ENCODE measurements at regions not wholly inside any gene's neighbourhood (a gene's known extent, or its start where the extent isn't known, plus 50 kb on each side); places are given as distances from the start of the nearest gene placed in this dataset.

DNA sequence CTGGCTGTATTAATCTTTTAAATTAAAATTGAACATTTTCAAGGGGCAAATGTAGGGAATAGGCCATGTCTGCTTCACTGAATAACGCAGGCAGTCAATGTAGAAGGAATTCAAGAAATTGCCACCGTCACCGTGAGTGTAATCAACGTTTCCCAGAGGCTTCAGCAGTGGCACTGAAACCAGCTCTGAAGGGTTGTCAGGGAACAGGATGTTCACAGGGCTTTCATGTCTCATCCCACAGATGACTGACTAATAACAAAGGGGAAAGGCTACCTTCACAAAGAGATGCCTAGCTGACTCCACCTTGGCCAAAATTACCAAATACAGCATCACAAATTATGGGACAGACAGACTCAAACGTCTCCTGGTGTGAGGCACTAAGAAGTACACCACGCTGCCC lies 70.4 kb upstream of the SIMC1 start:
- no peak for ATAC-seq
- no peak for DNase-seq (ENCODE audit: missing footprints)
- intact Hi-C loops (cut with DNase I) = no loop called here

DNA sequence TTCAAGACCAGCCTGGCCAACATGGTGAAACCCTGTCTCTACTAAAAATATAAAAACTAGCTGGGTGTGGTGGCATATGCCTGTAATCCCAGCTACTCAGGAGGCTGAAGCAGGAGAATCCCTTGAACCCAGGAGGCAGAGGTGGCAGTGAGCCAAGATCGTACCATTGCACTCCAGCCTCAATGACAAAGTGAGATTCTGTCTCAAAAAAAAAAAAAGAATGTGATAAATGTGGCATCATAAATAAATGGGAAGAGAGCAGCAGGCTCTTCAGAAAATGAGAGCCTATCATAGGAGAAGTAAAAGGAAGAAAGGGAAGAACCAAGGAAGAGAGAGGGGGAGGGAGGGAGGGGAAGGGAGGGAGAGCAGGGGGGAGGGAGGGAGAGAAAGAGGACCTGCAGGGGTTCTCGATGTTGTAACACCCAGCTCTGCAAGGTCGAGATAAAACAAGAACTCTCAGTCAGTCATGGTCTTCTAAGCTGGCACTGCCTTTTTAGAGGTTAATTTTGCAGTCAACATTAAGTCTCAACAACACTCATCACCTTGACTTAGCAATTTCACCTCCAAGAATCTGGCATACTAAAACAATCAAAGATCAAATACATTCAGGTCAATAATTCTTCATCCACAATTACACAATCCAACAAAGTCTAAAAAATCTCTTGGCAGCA lies 68.7 kb upstream of the SIMC1 start:
- ATAC-seq = no peak
- intact Hi-C loops (cut with DNase I) = no loop called here
- DNase-seq (ENCODE audit: missing footprints) = no peak

DNA sequence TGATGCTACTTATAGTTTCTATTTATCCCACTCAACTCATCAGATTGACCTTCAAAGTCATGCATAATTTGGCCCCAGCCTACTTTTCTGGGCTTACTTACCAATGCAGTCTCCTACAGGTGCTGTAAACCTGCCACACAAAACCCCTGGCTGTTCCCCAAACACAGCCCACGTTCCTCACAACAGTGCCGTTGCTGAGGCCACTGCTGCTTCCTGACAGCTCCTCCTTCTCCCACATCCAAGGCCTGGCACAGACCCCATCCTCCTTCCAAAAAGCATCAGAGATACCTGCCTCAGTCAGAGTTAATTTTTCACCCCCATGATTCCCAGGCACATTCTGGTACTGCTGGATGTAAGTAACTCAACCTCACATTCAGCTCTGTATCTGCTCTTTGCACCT lies 68.1 kb upstream of the SIMC1 start:
- intact Hi-C loops (cut with DNase I) = no loop called here
- DNase-seq (ENCODE audit: missing footprints) = no peak
- ATAC-seq = no peak

DNA sequence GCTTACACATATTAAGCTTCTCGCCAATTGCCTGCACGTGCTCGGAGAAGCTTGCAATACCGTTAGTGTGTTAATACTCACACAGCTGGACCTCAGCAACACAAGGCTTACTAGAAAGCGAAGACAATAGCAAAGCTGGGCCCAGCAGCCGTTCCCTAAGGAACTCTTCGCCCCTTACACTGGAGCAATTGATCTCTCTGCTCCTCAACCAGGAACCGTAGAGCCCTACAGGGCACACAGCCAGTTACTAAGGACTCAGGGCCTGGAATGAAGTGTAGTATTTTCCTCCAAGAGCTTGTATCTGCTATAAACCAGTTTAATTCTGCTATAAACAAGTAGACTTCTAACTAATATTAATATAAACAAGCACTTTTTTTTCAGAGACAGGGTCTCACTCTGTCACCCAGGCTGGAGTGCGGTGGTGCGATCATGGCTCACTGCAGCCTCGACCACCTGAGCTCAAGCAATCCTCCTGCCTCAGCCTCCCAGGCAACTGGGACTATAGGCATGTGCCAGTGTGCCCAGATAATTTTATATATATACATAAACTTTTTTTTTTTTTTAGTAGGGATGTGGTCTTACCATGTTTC lies 67.0 kb upstream of the SIMC1 start:
- intact Hi-C loops (cut with DNase I) = no loop called here
- ATAC-seq (no peak), DNase-seq (ENCODE audit: missing footprints) (no peak)

DNA sequence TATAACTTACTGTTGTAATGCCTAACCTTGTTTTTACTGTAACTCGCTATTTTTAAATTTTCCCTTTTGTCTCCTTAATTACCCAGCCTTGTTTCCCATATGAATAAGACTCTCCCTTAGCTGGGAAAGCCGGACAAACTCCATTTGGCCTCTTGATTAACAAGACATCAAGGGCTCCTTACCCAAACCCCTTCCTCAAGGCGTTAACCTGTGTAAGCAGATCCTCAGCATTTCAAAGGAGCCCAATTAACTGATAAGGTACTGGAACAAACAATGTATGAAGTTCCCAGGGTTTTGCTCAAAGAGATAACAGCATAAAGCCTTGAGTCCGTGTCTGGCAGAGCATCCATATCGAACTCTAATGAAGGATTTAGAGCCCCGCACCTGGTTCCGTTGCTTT lies 66.0 kb upstream of the SIMC1 start:
- DNase-seq (ENCODE audit: missing footprints) (no peak), ATAC-seq (no peak)
- intact Hi-C loops (cut with DNase I) = no loop called here

DNA sequence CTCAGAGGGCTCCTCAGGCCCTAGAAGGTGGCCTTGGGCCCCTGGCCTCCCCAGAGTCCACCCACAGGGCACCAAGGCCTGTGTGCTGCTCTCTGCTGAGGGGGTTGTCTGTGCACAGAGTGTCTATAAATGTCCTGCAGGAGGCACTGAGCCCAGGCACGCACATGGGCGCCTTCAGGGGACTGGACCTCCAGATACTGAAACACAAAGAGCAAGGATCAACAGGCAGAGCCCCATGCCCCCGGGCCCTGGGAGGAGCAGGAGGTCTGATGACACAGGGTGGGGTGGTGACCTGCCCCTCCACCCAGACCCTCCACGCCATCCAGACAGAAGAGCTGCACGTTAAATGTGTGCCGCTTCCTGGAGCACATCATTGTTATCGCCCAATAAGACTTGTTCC lies 64.6 kb upstream of the SIMC1 start:
- intact Hi-C loops (cut with DNase I) = no loop called here
- no peak for ATAC-seq

DNA sequence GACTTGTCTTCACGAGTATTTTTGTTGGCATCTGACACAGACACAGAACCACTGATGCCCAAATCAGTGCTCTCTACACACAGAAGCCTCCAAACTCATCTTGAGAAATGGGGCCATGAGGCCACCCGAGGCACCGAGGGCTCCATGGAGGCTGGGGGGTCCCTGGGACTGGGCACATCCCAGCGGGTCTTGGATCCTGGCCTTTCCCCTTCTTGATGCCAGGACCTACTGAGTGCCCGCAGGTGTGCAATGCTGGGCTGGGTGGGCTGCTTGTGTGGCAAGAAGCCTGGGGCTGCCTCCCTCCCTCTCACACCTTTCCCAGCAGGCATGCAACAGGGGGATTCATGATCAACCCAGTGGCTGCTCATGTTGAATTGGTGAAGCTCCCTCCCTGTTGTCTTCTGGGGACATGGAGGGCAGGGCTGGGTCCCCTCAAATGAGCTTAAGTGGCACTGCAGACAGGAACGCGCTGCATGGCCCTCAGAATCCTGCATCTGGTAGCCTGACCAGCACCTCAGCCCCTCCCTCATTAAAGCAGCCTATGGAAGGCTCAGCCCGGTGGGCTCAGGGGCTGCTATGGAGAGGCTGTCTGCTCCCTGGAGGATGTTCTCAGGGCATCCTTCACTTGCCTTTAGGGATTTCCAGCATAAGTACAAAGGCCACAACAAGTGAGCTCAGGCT lies 63.7 kb upstream of the SIMC1 start:
- intact Hi-C loops (cut with DNase I) = no loop called here
- no peak for ATAC-seq
- no peak for DNase-seq (ENCODE audit: missing footprints)

More for the DNA sequence above, 64.6 kb upstream of the SIMC1 start:
- no peak for DNase-seq (ENCODE audit: missing footprints)

DNA sequence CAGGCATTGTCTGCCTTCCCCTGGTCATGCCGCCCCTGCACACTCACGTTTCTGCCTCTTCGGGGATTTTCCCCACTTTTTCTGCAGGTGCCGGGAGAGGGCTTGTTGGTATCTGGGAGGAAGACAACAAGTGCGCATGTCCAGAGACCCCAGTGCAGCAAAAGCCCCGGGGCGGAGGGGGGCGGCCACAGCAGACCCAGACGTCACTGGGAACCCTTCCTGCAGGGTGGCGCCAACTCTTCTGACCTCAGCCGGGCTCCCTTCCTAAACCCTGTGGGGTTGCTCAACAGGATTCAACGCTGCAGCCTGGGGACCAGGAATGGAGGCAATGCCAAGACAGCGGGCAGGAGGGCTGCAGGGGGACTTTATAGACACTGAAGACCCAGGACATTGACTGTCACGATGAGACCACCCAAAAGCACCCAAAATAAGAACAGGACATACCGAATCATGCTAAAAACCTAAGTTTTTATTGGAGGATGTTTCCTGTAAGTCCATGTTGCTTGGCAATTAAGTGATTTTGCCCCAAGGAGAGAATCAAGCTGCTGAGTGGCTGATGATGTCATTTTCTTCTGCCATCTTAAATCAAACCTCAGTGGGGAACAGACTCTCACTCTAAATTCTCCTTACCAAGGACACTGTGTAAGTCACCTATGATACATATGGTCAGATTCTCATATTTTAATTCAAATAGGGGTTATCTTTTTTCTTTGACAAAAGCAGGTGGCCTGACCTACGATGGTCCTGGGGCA lies 62.9 kb upstream of the SIMC1 start:
- ATAC-seq (no peak), DNase-seq (ENCODE audit: missing footprints) (no peak)
- intact Hi-C loops (cut with DNase I) = no loop called here

DNA sequence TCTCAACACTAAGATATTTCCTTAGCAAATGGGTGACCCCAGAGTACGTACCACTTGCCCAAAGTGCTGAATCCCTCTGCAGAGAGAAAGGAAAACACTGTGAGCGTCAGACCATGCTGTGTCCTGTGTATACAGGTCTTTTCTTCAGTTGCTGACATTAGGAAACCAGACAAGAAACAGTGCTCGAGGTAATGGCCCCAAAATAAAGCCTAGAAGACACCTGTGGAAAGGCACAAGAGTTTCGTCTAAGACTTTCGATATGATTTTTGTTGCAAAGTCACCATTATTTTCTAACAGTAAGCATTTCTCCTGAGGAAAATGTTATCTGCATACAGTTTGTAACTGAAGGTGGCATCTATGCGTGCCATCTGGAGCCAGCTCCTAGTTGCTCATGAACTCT lies 62.0 kb upstream of the SIMC1 start:
- intact Hi-C loops (cut with DNase I) = no loop called here
- ATAC-seq (no peak), DNase-seq (ENCODE audit: missing footprints) (no peak)

DNA sequence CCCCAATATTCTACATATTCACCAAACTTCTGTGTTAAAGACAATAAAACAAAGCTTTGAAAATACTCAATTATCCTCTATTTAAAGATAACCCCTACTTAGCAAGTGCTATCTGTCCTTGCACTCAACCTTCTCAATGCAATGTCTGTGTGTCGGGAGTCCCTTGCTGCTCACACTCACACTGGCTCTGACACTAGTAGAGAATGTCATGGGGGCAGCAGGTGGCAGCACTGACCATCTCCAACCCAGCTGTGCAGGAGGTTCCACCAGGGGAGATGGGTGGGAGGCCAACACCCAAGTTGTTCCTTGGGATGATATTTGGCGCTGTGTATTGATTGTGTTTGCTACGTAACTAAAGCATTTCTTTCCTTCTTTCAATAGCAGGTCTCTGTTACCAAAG lies 59.4 kb upstream of the SIMC1 start:
- intact Hi-C loops (cut with DNase I) = no loop called here
- no peak for ATAC-seq
- DNase-seq (ENCODE audit: missing footprints) = no peak

DNA sequence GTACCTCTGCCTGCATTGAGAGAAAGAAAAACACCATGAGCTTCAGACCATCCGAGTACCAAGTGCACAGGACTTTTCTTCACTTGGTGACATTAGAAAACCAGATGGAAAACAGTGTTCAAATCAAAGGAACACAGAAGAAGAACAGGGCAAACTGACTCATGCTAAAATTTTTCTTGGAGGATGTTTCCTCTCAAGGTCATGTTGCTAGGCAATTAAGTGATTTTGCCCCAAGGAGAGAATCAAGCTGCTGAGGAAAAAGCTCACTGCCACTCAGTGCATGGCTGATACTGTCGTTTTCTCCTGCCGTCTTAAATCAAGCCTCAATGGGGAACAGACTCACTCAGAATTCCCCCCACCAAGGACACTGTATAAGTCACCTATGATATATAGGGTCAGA lies 57.9 kb upstream of the SIMC1 start:
- no peak for ATAC-seq
- intact Hi-C loops (cut with DNase I) = no loop called here

DNA sequence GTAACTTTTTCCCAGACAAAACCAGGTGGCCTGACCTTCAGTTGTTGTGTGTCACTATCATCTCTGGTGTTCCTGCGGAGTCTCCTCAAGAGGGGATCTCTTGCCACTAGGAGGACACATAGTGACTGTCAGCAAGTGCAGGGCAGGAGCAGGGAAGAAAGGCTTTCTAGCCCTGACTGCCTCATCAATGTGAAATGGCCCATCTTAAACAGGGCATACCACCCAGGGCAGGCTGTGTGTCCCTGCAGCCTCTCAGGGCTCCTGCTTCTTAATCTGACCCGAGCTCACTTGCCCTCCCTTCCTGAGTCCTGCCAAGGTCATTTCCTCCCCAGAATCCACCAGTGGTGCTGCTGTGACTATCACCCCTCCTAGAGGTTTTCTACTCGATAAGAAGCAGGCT lies 57.4 kb upstream of the SIMC1 start:
- DNase-seq (ENCODE audit: missing footprints) (no peak), ATAC-seq (no peak)
- intact Hi-C loops (cut with DNase I) = no loop called here

More for the DNA sequence above, 57.9 kb upstream of the SIMC1 start:
- no peak for DNase-seq (ENCODE audit: missing footprints)

DNA sequence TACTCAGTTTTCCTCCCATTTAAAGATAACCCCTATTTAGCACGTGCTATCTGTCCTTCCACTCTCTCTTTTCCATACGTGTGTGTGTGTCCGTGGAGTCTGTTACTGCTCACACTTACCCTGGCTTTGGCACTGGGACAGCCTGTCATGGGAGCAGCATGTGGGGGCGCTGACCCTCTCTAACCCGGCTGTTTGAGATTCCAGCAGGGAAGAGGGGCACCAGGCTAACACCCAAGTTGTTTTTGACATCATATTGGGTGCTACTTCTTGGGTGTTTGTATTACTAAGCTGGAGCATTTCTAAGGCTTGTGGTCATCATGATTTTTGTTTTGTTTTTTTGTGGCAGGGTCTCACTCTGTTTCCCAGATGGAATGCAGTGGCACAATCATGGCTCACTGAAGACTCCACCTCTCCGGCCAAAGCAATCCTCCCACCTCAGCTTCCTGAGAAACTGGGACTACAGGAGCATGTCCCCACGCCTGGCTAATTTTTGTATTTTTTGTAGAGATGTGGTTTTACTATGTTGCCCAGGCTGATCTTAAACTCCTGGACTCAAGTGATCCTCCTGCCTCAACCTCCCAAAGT lies 56.9 kb upstream of the SIMC1 start:
- ATAC-seq (no peak), DNase-seq (ENCODE audit: missing footprints) (no peak)
- intact Hi-C loops (cut with DNase I) = no loop called here

DNA sequence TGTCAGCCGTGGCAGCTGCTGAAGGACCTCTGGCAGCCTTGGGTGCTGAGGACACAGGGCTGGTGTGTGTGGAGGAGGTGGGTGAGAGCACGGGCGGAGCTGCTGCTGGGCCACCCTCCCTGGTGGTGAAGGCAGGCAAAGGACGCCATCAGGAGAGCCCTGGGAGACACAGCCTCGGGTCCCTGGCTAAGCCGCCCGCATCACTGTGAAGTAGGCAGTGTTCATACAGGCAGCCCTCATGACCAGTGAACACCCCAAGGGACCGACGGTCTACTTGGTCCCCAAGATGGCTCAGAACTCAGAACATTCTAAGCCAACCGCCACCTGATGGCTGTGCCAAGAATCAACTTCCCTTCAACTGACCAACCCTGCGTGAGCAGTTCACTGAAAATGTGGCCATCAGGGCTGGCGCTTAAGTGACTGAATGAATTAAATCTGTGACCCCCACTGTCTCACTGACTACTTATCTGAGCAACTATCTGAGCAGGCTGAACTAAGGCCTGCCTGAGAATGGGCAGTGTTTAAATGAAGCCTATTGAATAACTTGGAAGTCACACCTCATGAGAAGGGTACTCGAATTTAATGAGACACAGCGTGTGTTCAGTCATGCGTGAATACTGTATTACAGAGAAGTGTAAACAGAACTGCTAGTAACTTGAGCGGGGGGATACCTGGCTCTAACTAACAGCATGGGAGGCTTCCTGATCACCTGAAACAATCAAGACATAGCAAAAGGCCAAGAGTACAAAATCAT lies 54.7 kb upstream of the SIMC1 start:
- ATAC-seq (no peak), DNase-seq (ENCODE audit: missing footprints) (no peak)
- intact Hi-C loops (cut with DNase I) = no loop called here

DNA sequence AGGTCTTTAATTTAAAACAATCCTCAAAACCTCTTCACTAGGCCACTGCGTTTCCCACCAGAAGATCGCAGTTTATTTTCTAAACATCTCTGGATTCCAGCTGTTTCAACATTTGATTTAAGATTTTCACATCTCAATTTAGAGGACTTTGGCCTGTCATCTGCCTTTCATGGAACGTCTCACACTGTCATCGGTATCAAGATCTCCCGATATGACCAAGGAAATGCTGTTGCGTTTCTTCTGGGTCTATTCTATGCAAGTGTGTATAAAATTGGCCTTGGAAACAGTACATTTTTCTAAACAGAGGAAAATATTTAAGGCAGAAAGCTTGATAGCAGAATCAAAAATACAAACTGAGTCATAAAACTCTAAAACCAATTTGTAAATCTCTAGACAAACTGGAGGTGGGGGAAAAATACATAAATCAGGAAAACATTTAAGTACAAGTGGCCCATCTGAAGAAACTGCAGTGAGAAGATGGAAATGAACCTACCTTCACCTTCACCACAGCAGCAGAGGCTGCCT lies 53.6 kb upstream of the SIMC1 start:
- DNase-seq (ENCODE audit: missing footprints) (no peak), ATAC-seq (no peak)
- intact Hi-C loops (cut with DNase I) = no loop called here

DNA sequence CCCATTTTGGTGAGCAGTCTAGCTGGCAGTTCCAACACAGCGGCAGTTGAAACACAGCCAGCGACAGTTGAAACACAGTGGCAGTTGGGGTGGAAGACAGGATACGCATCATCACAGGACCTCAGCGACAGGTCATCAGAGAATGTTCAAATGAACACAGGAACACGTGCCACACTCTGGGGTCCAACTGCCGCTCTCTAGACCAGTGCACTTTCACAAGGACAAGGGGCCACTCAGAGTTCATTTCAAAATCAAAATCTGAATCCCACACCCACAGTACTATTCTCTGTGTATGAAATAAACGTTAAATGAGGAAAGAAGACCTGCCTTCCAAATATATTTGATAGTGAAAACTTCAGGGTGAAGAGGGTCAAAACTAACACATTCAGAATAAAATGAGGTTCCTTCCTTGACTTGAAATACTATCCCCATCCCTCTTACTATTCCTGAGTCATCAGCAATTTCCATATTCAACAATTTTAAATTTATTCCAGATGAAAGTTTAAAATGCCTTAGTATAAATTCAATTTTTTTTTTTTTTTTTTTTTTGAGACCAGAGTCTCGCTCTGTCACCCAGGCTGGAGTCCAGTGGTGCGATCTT lies 53.0 kb upstream of the SIMC1 start:
- intact Hi-C loops (cut with DNase I) = no loop called here
- DNase-seq (ENCODE audit: missing footprints) (no peak), ATAC-seq (no peak)

DNA sequence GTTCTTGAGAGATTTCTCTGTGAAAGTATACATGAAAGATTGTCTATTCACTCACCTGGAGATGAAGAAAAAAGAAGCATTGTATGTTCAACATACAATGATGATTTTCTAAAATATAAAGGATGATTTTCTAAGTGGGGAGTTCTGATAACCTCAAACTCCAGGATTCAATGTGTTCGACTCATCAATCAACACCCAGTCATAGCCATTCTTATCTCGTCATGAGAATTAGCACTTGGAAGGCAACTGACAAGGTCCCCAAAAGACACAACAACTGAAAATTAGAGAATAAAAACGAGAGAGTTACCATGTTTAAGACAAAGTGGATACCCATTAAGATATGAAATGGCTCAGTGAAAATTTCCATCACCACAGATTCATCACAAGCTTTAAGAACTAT lies 52.1 kb upstream of the SIMC1 start:
- intact Hi-C loops (cut with DNase I) = no loop called here
- ATAC-seq = no peak
- DNase-seq (ENCODE audit: missing footprints) = no peak
